Kidney (tissue), 13 donors: ENCODE measurements at regions not wholly inside any gene's neighbourhood (a gene's known extent, or its start where the extent isn't known, plus 50 kb on each side); places are given as distances from the start of the nearest gene placed in this dataset.

Source experiments
- DNase-seq, 5 donors: peaks; one replicate each; pipeline ENCODE4 v3.0.0-alpha.2; 2013 to 2020
- FAIRE-seq: peaks from 2 replicates; lab custom pipeline; 2012; peaks lifted over from hg19 to GRCh38; lab: Jason Lieb, UNC
- H3K27ac ChIP-seq, 2 donors: one replicate each; pipeline ENCODE4 v1.7.0; 2013; ENCODE audit warnings: low read depth in 2 of 2, low read length in 2 of 2, inconsistent platforms in 1 of 2
- H3K27me3 ChIP-seq: one replicate; pipeline ENCODE4 v1.7.1; 2013; ENCODE audit warnings: low read length, inconsistent platforms; ENCODE audit not compliant: control insufficient read depth, insufficient read depth
- H3K36me3 ChIP-seq, 3 donors: one replicate each; pipeline versions ENCODE4 v1.7.0 to v1.7.1; 2013; ENCODE audit warnings: low read length in 3 of 3, control low read depth in 1 of 3, inconsistent platforms in 1 of 3; ENCODE audit not compliant: insufficient read depth in 3 of 3, control insufficient read depth in 2 of 3
- H3K4me1 ChIP-seq, 3 donors: one replicate each; pipeline versions ENCODE4 v1.7.0 to v1.7.1; 2013; ENCODE audit warnings: low read length in 3 of 3, inconsistent platforms in 1 of 3, low read depth in 1 of 3; ENCODE audit not compliant: control insufficient read depth in 2 of 3, insufficient read depth in 2 of 3
- H3K4me3 ChIP-seq, 3 donors: one replicate each; pipeline versions ENCODE4 v1.7.0 to v1.8.1; 2013; ENCODE audit warnings: low read length in 3 of 3, control low read depth in 1 of 3, inconsistent platforms in 1 of 3
- H3K9ac ChIP-seq, 3 donors: one replicate each; pipeline versions ENCODE4 v1.7.0 to v1.7.1; 2013; ENCODE audit warnings: low read length in 3 of 3, control low read depth in 1 of 3, inconsistent platforms in 1 of 3
- H3K9me3 ChIP-seq, 3 donors: one replicate each; pipeline versions ENCODE4 v1.7.0 to v1.7.1; 2013; ENCODE audit warnings: low read length in 3 of 3, control low read depth in 1 of 3, inconsistent platforms in 1 of 3; ENCODE audit not compliant: control insufficient read depth in 2 of 3, insufficient read depth in 1 of 3
- intact Hi-C: fragments of 100-400 bp; cut with DNase I; formaldehyde crosslinking; loops from one replicate; pipeline ENCODE4 v1.11.1; 2022
- TF ChIP-seq, protein P1 (sequence below): IDR thresholded peaks from 3 replicates; pipeline ENCODE4 v1.5.1; 2012; ENCODE audit warnings: mild to moderate bottlenecking, moderate library complexity, borderline replicate concordance; ENCODE audit not compliant: insufficient read depth; ENCODE audit errors: extremely low read depth
- donor health status: control.
- donor health status: control.
- donor health status: control.
- donor health status: control.
- donor health status: control.
- donor health status: DM: yes; HTN: yes; CAD: no.
- donor health status: Normal renal cell carcinoma (clear cell type).

DNA sequence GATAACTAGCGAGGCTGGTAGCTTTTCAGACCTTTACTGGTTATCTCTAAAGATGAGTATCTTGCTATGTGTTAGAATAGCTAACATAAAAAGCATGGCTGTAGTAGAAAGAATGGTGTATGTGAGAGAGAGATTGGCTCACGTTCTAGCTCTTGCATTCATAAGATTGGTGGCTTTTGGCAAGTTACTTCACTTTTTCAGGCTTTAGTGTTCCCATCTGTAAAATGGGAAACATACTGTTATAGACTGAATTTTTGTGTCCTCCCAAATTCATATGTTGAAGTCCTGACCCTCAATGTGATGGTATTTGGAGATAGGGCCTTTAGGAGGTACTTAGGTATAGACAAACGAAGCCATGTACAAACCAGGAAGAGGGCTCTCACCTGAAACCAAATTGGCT lies 302.4 kb upstream of the KLF4 start:
- H3K9me3 ChIP-seq: no peaks in the 10 kb centered on the region
- DNase-seq: no peak
- no peaks in the 10 kb centered on the region for H3K4me1 ChIP-seq
- no peaks in the 10 kb centered on the region for H3K36me3 ChIP-seq
- intact Hi-C loops: no loop called here
- no peak for FAIRE-seq
- TF ChIP-seq, protein P1, sequence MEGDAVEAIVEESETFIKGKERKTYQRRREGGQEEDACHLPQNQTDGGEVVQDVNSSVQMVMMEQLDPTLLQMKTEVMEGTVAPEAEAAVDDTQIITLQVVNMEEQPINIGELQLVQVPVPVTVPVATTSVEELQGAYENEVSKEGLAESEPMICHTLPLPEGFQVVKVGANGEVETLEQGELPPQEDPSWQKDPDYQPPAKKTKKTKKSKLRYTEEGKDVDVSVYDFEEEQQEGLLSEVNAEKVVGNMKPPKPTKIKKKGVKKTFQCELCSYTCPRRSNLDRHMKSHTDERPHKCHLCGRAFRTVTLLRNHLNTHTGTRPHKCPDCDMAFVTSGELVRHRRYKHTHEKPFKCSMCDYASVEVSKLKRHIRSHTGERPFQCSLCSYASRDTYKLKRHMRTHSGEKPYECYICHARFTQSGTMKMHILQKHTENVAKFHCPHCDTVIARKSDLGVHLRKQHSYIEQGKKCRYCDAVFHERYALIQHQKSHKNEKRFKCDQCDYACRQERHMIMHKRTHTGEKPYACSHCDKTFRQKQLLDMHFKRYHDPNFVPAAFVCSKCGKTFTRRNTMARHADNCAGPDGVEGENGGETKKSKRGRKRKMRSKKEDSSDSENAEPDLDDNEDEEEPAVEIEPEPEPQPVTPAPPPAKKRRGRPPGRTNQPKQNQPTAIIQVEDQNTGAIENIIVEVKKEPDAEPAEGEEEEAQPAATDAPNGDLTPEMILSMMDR: no peak
- H3K9ac ChIP-seq: no peak overlapping the region
- H3K27ac ChIP-seq: no peak overlapping the region
- H3K4me3 ChIP-seq: no peak overlapping the region
- H3K27me3 ChIP-seq: no peaks in the 10 kb centered on the region

DNA sequence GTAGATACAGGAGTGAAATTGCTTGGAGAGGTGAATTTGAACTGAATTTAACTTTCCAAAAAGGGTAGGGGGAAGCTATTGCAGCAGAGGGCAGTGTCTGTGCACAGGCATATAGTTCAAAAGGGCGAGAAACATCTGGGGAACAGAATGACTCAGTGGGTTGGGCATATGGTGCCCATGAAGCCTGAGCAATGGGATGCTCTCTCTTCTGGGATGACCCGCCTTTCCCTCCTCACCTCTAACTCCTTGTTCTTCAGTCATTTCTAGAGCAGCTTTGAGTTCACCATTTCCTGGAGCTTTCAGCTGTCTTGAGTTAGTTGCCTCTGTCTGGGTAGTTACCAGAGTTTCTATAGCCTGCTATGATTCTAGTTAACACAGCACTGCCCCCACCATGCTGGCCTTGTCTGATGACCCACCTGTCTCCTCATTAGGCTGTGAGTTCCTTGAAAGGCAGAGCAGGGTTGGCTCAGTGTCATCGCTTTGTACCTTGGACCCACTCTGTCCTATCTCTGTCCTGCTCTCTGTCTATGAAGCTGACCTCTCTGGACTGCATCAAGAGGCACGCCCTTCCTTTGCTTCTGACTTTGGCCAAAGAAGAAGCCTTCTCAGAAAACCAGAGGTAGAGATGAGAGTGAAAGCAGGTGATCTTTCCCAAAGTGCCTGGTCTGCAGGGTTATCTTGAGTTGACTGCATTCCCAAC lies 299.6 kb upstream of the KLF4 start:
- FAIRE-seq: no peak
- H3K27me3 ChIP-seq: no peaks in the 10 kb centered on the region
- peaks cover 0 to 2% (median 0%) of the 10 kb centered on the region in 3 donors for H3K4me1 ChIP-seq
- no peak overlapping the region for H3K4me3 ChIP-seq
- no peaks in the 10 kb centered on the region for H3K9me3 ChIP-seq
- intact Hi-C loops: no loop called here
- H3K27ac ChIP-seq: no peak overlapping the region
- TF ChIP-seq, protein P1: no peak
- H3K9ac ChIP-seq: no peak overlapping the region
- no peaks in the 10 kb centered on the region for H3K36me3 ChIP-seq
- DNase-seq: no peak

DNA sequence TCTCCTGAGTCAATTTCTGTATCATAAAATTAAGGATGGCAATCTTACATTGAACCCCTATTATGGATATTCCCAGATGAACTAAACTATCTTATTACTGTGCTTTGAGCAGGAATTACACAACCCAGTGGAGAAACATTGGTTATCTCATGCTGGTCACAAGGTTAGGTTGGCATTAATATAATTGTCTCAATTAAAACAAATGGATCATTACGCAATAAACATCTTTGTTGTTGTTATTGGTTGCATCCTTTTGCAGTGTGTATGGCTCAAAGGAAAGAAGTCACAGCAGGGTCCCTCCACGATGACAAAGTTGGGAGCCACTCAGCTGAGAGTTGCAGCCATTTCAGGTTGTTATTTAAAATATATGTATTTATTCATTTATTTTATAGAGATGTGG lies 297.0 kb upstream of the KLF4 start:
- TF ChIP-seq, protein P1: no peak
- H3K27ac ChIP-seq: no peak overlapping the region
- no peaks in the 10 kb centered on the region for H3K27me3 ChIP-seq
- H3K4me3 ChIP-seq: no peak overlapping the region
- H3K36me3 ChIP-seq: no peaks in the 10 kb centered on the region
- FAIRE-seq: no peak
- intact Hi-C loops: no loop called here
- H3K4me1 ChIP-seq: peaks cover 0 to 2% (median 0%) of the 10 kb centered on the region in 3 donors
- no peaks in the 10 kb centered on the region for H3K9me3 ChIP-seq
- no peak for DNase-seq
- no peak overlapping the region for H3K9ac ChIP-seq
